NCI-H1694 (cell line): ENCODE measurements at regions not wholly inside any gene's neighbourhood (a gene's known extent, or its start where the extent isn't known, plus 50 kb on each side); places are given as distances from the start of the nearest gene placed in this dataset.

ENCODE experiments used
- DNase-seq: peaks from one replicate; lab custom pipeline; 2025; lab: John Stamatoyannopoulos, UW

DNA sequence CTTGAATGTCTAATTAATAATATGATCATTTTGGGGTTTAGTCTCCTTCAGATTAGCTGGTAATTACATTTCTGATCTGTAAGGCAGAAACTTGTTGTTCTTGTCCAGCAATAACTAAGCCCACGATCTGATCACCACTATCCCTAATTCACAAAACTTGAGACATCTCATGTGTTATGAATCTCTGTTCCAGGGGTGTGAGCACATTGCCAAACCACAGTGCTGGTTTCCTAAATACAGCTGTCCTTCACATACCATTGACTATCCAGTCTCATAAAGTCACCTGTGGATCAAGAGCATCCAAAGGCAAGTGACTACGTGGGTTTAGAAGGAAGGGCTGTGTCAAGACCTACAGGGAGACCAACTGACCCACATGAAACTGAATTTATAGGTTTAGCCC lies 134.1 kb upstream of the PRLR start:
- DNase-seq, result no peak

DNA sequence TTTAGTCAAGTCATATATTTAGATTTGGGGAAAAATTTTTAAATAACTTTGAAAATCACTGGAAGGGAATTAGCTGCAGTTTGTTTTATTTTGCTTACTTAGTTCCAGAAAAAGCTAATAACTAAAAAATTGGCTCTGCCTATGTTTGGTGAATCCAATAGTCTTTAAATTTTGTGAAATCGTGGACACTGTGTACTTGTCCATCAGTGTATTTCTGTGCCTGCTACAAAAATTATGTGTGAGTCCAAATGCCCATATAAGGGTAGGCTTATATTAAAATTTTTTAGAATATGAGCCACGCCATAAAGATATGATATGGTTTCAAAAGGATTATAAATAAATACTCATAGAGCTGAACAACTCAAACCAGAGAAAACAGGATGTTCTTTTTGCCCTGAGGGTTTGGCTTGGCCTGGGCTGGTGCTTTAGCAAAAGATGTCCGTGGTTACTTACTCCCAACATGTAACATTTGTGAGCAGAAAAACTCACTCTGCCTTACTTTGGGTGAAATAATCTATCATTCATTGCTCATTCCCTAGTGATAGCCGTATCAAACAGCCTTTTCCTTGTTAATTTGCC lies 133.2 kb upstream of the PRLR start:
- DNase-seq, result no peak

DNA sequence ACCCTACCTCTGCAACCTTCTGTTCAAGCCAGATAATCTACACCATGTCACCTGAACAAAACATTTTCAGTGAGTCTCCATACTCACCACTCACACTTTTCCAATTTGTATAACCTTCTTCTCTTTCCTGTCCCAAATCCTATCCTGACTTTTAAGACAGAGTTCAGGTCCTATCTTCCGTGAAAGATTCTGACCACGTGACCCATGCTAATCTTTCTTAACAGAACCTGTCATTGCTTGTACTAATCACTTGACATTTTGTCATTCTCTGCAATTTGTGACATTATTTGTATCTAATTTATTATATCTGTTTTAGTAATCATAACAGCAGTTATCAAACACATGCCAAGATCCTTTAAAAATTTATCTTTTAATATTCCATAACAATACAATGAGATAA lies 132.5 kb upstream of the PRLR start:
- DNase-seq, result no peak

DNA sequence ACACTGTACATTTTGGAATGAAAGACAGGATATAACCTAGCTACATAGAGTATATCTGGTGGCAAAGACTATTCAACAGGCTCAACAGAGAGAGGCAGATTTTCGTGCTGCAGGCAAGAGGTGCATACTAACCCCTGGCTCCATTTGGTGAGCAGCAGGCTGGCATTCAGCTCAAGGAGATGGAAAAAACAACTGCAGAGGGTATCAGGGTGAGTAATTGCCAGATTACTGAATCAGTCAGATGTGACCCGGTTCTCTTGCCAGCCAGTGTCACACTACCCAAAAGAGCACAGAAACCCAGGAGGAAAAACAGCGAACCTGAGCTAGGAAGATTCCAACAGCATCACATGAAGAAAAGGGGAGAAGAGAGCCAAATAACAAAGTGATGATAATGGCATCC lies 130.4 kb upstream of the PRLR start:
- peak; percentile 70 for DNase-seq

DNA sequence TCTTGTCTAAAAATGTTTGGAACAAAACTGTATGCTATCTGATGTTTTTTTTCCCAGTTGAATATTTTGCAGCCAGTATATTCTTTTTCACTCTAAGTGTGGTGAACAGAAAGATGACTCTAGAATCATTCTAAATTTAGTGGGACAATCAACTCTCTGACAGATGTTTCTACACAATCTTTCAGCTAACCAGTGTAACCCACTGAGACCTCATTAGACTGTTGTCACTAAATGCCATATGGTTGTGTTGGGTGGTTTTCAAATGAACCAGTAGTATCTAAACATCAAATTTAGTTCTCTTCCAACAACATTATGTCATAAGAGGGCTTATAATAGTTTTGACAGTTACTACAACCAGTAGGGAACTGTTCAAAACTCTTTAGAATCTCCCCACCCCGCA lies 129.6 kb upstream of the PRLR start:
- peak; percentile 91 for DNase-seq

DNA sequence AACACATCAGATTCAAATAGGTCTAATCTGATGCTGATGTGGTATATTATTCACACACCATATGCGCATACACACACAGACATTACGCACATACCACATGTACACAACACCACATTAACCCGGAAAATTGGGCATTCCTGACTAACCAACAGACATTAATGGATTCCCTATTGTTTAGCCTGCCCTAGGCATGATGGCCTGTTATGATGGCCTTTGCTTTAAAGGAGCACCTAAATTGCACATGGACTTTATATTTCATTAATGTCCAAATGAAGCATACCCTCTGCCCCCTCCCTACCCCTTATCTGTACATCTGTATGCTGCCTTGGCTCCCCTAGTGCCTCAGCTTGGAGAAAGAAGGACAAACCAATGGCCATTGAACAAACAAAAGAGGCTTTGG lies 127.7 kb upstream of the PRLR start:
- no peak for DNase-seq

DNA sequence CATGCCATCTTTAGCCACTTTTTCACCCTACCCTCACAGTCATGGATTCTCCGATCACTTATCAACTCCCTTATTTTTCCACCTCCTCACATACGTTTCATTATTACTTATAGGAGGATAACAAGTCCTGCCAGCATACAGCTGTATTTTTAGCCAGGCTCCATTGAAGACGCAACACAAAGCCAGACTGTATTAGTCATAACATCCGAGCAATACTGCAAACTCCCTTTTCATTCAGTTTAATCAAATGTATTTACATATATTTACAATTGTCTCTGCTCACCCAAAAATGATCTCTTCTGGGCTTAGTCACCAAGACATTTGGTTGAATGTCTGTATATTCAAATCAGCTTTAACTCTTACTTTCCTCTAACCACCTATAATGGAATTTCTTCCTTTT lies 126.4 kb upstream of the PRLR start:
- DNase-seq, result no peak

DNA sequence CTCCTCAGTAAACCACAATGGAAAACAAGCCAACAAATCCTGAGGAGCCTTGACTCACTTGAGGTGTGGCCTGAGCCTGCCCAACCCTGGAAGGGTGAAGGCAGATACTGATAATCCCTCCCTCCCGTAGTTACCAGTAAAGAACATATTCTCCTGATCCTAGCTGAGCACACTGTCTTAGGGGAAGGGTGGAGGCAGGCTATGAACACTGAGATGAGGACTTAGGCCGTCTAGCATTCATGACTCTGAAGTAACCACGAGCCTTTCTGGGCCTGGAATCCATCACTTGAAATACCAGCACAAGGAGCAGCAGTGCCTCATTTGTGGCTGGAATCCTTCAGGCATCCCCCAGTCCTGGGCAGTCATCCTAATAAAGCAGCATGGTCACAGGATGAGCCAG lies 124.5 kb upstream of the PRLR start:
- no peak for DNase-seq

DNA sequence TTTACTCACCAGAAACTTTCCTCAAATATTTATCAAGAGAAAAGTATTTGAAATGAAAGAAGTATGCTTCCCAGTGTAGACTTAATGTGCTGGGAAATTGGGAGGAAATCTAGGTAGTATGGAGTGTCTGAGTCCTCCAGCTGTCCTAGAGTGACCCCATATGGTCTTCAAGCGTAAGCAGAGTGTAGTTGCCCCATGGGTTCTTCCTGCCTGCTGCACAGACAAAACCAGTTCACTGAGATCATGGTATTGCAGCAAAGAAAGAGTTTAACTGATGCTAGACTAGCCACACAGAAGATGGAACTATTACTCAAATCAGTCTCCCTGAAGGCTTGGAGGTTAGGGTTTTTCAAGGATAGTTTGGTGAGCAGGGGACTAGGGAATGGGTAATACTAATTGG lies 114.9 kb upstream of the PRLR start:
- DNase-seq, result no peak

DNA sequence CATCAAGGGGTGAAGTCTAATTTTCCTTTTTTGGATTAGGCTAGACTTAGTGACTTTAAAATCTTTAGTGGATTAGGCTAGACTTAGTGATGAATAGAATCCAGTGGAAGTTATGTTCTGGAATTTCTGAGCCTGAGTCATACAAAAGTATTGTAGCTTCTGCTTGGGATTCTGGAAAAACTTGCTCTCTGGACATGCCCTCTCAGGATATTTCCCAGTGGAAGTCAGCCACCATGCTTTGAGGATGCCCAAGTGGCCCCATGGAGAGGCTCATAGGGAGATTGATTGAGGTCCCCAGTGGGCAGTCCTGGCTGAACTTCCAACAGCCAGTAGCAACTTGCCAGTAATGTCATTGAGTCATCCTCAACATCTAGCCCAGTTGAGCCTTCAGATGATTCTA lies 112.4 kb upstream of the PRLR start:
- DNase-seq, result no peak

DNA sequence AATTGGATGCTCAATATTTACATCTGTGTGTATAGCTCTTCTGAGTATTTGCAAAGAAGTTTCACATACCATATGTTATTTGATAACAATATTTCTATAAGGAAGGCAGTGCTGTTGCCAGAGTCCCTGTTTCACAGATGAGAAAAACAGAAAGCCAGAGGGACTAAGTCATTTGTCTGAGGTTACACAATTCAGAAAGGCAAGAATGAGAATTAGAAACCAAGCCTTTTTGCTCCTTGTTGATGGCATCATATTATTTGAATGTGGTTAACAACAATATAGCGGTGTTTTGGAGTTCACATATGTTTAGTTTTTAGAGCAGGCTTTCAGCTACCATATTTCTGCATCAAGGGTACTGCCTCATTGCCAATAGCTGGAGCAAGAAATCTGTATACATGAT lies 110.9 kb upstream of the PRLR start:
- no peak for DNase-seq

DNA sequence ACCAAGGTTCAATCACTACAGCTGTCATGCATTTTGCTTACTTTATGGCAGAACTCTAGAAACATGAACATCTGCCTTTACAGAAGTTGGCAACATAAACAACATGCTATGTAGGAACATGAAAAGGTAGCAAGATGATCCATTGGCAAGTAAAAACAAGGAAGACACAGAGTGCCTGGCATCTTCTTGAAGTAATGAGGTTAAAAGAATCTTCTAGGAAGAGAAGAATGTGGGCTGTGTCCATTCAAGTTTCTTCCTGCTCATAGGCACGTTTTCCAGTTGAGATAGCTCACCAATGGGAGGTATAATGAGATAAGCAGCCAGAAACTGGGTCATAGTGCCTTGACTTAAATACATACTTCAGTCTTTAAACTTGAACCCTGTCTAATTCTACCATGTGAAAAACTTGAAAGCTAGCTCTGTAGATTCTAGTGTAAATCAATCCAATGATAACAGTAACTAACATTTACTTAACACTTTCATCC lies 109.4 kb upstream of the PRLR start:
- DNase-seq, result no peak

DNA sequence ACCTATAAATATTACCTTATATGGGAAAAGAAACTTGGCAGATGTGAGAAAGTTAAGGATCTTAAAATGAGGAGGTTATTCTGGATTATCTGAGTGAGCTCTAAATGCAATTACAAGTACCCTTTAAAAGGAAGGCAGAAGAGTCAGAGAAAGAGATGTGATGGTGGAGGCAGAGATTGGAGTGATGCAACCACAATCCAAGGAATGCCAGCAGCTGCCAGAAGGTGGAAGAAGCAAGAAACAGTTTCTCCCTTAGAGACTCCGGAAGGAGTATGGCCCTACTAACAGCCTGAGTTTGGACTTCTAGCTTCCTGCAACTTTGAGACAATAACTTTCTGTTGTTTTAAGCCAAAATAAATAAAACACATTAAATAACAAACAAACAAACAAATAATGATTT lies 108.7 kb upstream of the PRLR start:
- DNase-seq, result no peak

DNA sequence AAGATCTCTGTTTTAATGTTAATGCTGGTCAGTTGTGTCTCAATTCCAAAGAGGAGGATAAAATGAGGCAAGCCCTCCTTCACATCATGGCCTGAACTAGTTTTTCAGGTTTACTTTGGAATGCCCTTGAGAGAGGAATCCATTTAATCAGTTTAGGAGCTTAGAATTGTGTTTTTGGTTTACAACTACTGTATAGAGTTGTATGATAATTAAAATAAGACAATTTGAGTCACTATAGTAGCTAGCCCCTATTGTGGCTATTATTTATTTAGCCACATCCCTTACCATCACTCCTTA lies 107.8 kb upstream of the PRLR start:
- no peak for DNase-seq

DNA sequence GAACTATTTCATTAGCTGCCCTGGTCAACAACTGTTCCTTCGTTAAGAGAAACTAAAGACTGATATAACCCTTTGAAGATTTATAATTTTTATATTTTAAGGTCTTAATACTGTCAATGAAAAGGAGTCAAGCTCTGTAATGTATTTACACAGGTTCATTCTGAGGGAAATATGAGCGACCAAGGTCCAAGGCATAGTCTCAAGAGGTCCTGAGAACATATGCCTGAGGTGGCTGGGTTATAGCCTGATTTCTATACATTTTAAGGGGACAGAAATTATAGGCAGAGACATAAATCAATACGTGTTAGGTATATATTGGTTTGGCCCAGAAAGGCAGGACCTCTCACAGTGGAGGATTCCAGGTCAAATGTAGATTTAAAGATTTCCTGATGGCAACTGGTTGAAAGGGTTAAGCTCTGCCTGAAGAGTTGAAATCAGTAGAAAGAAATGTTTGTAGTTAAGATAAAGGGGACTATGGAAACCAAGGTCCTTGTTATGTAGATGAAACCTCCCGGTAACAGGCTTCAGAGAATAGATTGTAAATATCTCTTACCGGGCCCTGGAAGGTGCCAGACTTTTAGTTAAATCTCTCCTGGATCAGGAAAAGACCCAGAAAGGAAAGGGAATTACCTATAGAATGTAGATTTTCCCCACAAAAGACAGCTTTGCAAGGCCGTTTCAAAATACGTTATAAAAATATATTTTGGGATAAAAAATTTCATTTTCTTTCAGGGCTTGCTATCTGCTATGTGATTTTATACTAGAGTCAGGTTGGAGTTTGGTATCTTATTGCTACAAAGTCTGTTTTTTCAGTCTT lies 107.3 kb upstream of the PRLR start:
- no peak for DNase-seq

DNA sequence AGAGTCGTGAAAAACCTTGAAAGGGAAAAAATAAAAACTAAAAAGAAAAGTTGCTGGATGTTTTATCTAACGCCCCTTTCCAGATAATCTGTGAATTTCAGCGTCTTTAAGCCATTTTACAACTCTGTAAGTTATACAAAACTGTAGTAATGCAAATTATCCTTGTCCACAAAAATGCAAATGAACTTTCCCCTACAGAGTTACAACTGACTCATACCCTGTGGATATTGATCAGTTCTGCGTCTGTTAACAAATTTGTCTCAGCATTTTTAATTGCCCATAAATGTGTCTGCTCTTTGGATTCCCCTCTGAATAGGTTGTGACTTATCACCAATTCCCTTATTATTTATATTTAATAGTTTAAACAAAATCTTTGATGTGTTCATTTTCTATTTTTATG lies 105.9 kb upstream of the PRLR start:
- no peak for DNase-seq

DNA sequence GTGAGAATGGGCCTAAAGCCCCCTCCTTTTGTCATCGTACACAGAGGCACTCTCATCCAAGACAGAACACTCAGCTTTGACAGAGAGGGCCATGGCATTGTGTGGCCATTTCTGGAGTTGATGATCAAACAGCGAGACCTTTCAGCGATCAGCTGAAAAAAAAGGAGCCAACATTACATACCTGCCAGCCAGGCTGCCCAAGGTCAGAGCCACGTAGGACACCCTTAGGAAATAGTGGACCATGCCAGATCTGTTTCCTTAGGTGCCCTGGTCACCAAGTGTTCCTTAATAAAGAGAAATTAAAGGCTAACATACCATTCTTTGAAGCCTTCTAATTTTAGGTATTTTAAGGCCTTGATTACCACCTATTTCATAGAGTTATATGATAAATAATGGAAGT lies 105.5 kb upstream of the PRLR start:
- DNase-seq, result no peak

DNA sequence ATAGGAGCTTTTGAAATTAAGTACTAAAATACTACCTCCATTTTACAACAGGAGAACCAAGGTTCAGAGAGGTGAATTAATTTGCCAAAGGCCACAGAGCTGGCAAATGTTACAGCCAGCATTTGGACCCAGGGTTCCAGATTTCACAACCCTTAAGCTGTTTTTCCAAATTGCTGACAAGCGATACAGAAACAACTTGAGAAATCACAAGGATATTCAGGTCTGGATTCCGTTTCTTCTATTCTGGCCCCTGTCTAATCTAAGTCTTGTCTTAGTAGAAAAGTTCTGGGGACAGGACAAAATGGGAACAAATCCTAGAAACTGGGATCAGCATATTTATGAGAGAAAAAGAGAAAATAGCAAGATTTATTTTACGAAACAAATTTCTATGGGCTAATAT lies 103.1 kb upstream of the PRLR start:
- no peak for DNase-seq

DNA sequence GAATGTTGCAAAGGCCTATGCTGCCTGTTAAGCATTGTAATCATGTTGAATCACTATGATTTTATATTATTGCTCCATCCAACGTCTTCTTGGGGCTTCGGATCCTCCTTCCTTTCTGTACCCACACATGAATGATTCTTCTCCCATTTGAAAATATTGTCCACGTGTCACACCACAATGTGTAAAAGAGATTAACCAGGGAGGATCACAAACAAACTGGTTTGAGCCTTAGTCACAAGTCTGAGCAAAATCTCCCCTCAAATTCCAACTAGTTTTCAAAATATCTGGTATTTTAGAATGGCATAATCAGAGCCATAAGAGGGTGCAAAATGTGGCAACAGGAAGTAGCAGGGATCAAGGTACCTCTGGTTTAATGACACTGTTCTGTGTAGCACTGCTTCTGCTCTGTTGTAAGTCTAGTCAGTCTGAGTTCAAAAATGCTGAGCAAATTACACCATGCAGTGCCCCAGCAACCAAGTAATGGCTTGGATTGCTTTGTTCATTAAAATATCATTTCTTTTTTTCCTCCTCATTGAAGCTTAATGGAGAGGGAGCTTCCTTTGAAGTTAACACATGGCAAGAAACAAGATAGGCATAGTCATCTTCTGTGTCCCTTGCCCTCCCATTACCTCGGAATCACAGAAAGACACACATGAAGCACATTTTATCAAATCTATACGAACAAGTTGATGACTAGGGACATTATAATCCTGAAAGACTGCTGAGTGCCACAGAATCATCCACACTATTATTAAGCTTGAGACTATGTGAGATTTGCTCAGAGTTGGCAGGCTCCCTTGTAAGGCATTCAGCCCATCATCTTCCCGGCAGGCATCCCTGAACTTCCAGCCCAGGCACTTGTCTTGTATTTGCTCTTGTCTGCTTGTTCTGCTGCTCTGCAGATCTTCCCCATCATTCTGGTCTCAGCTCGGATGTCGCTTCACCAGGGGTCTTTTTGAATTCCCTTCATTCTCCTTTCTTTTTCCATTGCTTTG lies 102.0 kb upstream of the PRLR start:
- DNase-seq, result no peak

DNA sequence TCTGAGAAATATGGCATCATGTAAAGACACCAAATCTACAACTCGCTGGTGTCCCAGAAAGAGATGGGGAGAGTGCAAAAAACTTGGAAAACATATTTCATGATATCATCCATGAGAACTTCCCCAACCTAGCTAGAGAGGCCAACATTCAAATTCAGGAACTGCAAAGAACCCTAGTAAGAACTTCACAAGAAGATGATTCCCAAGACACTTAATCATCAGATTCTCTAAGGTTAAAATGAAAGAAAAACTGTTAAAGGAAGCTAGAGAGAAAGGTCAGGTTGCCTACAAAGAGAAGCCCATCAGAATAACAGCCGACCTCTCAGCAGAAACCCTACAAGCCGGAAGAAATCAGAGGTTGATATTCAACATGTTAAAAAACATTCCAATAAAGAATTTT lies 95.5 kb upstream of the PRLR start:
- no peak for DNase-seq

DNA sequence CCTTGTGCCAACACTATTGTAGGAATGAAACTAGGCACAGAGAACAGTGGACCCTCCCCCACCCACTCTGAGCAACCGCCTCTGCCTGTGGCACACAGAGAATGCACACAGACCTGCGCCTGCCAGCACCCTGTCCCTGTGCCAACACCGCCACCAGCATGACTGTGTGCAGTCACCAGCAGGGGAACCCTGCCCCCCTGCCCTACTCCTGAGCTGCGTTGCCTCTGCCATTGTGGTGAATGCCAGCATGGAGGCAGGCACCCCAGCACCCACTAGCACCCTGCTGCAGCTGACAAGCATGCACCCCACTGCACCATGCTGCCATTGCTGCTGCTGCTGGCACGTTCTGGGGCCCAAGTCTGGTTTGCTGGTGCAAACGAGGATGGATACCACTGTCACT lies 94.4 kb upstream of the PRLR start:
- no peak for DNase-seq

DNA sequence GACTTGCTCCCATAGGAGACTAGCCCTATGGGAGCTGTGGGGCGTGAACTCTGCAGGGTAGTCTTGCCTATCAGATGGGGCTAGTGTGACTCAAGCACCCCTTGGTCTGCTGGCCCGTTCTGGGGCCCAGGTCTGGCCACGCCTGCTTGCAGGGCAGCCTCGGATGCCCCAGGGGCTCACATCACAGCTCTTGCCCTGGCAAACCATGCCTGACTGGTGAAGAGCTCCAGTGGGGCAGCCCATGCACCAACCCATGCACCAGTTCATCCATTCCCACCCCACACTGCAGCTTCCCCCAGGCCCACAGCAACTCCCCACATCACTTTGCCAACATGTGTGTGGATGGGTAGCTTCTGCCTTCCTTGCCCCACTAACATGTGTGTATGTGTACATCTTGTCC lies 93.9 kb upstream of the PRLR start:
- DNase-seq, result no peak

DNA sequence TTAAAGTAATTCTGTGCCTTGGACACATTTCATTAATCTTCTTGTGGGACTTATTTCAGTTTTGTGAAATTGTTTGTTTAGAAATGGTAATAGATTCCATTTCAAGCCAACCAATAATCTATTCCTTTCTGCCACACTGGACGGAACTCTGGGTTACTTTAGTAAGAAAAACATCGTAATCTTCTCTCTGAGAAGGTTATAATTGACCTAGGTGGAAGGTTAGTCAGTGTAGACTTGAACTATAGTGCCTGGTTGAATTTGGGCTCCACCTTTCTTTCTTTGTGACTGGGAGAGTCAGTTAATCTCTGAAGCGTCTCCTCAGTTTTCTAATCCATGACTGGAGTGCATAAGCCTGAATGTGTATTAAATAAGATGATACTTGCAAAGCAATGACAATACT lies 89.7 kb upstream of the PRLR start:
- DNase-seq, result no peak
